Glutamatergic neuron (in vitro differentiated cells): ENCODE measurements at regions not wholly inside any gene's neighbourhood (a gene's known extent, or its start where the extent isn't known, plus 50 kb on each side); places are given as distances from the start of the nearest gene placed in this dataset.

Experiments used
- DNase-seq: peaks from one replicate; pipeline ENCODE4 v3.0.0; 2022
- H3K27ac Mint-ChIP-seq: one replicate; pipeline ENCODE4 v1.8.0; 2020; ENCODE audit warnings: mild to moderate bottlenecking, mixed read lengths, inconsistent platforms; ENCODE audit not compliant: unreplicated experiment
- H3K27me3 Mint-ChIP-seq: one replicate; pipeline ENCODE4 v1.8.0; 2020; ENCODE audit warnings: mild to moderate bottlenecking, moderate library complexity, mixed read lengths, inconsistent platforms; ENCODE audit not compliant: unreplicated experiment
- H3K36me3 Mint-ChIP-seq: one replicate; pipeline ENCODE4 v1.8.0; 2020; ENCODE audit warnings: mild to moderate bottlenecking, mixed read lengths, inconsistent platforms; ENCODE audit not compliant: unreplicated experiment
- H3K4me1 Mint-ChIP-seq: one replicate; pipeline ENCODE4 v1.8.0; 2020; ENCODE audit warnings: mild to moderate bottlenecking, low read depth, mixed read lengths, inconsistent platforms; ENCODE audit not compliant: unreplicated experiment
- H3K4me3 Mint-ChIP-seq: one replicate; pipeline ENCODE4 v1.8.0; 2020; ENCODE audit warnings: mild to moderate bottlenecking, mixed read lengths, inconsistent platforms; ENCODE audit not compliant: unreplicated experiment
- H3K9me3 Mint-ChIP-seq: one replicate; pipeline ENCODE4 v1.8.0; 2020; ENCODE audit warnings: mild to moderate bottlenecking, moderate library complexity, mixed read lengths, inconsistent platforms; ENCODE audit not compliant: unreplicated experiment
- CTCF ChIP-seq: fragments of 200-600 bp; sonication (generic); IDR thresholded peaks from one replicate; pipeline ENCODE4 v1.5.0; 2021; ENCODE audit not compliant: partially characterized antibody, unreplicated experiment

- Mint-ChIP-seq H3K27ac (no peak overlapping the region), H3K27me3 (no peaks in the 10 kb centered on the region), H3K9me3 (no peaks in the 10 kb centered on the region), H3K4me3 (no peak overlapping the region), H3K36me3 (no peaks in the 10 kb centered on the region), H3K4me1 (no peaks in the 10 kb centered on the region)
- TF ChIP-seq CTCF = no peak
- DNase-seq = no peak
Observed at GRCh38 chr12:91478500-91478899, 295.9 kb upstream of the DCN start.

- H3K4me1 Mint-ChIP-seq = no peaks in the 10 kb centered on the region
- no peak overlapping the region for H3K27ac Mint-ChIP-seq
- H3K4me3 Mint-ChIP-seq = no peak overlapping the region
- TF ChIP-seq CTCF = no peak
- H3K27me3 Mint-ChIP-seq = no peaks in the 10 kb centered on the region
- peaks cover 1% of the 10 kb centered on the region for H3K9me3 Mint-ChIP-seq
- no peaks in the 10 kb centered on the region for H3K36me3 Mint-ChIP-seq
- no peak for DNase-seq
Observed at GRCh38 chr12:91467686-91468085, 285.1 kb upstream of the DCN start.

- no peak overlapping the region for H3K27ac Mint-ChIP-seq
- no peak for DNase-seq
- no peaks in the 10 kb centered on the region for H3K9me3 Mint-ChIP-seq
- no peaks in the 10 kb centered on the region for H3K36me3 Mint-ChIP-seq
- no peak overlapping the region for H3K4me3 Mint-ChIP-seq
- no peak for TF ChIP-seq CTCF
- H3K4me1 Mint-ChIP-seq = no peaks in the 10 kb centered on the region
- no peaks in the 10 kb centered on the region for H3K27me3 Mint-ChIP-seq
Observed at GRCh38 chr12:91461061-91461460, 278.4 kb upstream of the DCN start.

DNA sequence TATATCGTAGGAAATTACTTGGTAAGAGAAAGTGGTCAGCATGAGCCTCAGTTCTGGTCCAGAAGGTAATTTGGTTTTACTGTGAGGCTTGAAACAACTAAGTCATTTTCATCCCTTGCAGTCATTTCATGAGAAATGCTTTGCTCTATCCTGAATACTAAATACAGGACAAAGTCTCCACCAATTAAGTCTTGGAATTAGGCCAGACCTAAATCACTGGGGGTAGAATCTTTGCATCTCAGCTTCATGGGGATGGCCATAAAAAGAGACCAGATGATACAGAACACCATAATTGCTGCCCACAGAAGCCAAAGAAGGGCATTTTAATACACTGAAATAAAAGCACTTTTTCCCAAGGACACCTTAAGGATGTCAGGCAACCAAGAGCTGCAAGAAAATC is 277.9 kb upstream of the DCN start:
- Mint-ChIP-seq H3K4me3 (no peak overlapping the region), H3K9me3 (no peaks in the 10 kb centered on the region), H3K27me3 (no peaks in the 10 kb centered on the region), H3K36me3 (no peaks in the 10 kb centered on the region), H3K4me1 (no peaks in the 10 kb centered on the region), H3K27ac (no peak overlapping the region)
- TF ChIP-seq CTCF = no peak
- DNase-seq = no peak

DNA sequence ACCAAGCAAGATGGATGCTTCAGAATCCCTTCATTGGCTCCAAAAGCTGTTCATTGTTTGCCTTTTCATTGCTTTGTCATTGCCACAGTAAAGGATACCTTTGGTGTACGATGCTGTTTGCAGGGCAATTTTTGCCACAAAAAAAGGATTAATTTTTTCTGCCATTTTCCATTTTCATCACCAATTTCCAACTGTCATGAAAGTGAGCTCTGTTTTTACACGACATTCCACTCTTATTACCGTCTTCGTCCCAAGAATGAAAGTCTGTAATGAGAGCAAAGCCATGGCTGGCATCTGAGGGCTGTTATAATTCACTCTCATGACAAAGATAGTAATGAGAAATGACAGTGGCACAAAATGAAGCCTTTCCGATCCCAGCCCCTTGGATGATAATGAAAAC is 272.7 kb upstream of the DCN start:
- H3K27ac Mint-ChIP-seq = no peak overlapping the region
- no peaks in the 10 kb centered on the region for H3K36me3 Mint-ChIP-seq
- no peak for DNase-seq
- H3K9me3 Mint-ChIP-seq = no peaks in the 10 kb centered on the region
- no peaks in the 10 kb centered on the region for H3K4me1 Mint-ChIP-seq
- H3K4me3 Mint-ChIP-seq = no peak overlapping the region
- no peak for TF ChIP-seq CTCF
- no peaks in the 10 kb centered on the region for H3K27me3 Mint-ChIP-seq
